PC-3 (cell line): ENCODE measurements at regions not wholly inside any gene's neighbourhood (a gene's known extent, or its start where the extent isn't known, plus 50 kb on each side); places are given as distances from the start of the nearest gene placed in this dataset.

Source experiments
- EZH2 ChIP-seq: fragments of 300-600 bp; sonication (generic); IDR thresholded peaks from one replicate; pipeline ENCODE4 v1.6.1; 2017; ENCODE audit warnings: antibody characterized with exemption, mild to moderate bottlenecking, low read length; ENCODE audit not compliant: unreplicated experiment
- EZH2phosphoT487 ChIP-seq: fragments of 300-600 bp; sonication (generic); IDR thresholded peaks from 2 replicates; pipeline ENCODE4 v1.6.1; 2018; ENCODE audit warnings: mild to moderate bottlenecking, antibody characterized with exemption, low read length, borderline replicate concordance
- TF ChIP-seq, protein P1 (sequence below): fragments of 300-600 bp; sonication (generic); conservative IDR thresholded peaks from 2 replicates; pipeline ENCODE4 v1.5.1; 2017; ENCODE audit warnings: antibody characterized with exemption, low read depth, mild to moderate bottlenecking, low read length

DNA sequence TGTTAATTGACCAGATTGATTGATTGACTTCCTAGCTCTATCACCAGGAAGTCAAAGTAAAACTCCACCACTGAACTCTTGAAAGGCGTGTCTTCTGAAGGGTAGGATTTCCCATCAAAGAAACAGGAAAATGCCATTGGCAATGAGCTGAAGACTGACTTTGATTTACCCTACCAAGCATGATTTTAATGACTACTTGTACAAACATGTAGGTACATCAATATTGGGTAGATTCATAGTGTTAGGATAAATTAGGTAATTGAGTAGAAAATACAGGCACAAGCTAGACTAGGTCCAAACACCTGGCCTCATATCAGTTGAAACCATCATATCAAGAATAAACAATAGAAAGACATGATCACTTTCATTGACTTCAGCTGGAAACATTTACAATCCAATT, 53.2 kb upstream of the ATXN3L start:
- TF ChIP-seq EZH2 (no peak), EZH2phosphoT487 (no peak)
- TF ChIP-seq, protein P1, sequence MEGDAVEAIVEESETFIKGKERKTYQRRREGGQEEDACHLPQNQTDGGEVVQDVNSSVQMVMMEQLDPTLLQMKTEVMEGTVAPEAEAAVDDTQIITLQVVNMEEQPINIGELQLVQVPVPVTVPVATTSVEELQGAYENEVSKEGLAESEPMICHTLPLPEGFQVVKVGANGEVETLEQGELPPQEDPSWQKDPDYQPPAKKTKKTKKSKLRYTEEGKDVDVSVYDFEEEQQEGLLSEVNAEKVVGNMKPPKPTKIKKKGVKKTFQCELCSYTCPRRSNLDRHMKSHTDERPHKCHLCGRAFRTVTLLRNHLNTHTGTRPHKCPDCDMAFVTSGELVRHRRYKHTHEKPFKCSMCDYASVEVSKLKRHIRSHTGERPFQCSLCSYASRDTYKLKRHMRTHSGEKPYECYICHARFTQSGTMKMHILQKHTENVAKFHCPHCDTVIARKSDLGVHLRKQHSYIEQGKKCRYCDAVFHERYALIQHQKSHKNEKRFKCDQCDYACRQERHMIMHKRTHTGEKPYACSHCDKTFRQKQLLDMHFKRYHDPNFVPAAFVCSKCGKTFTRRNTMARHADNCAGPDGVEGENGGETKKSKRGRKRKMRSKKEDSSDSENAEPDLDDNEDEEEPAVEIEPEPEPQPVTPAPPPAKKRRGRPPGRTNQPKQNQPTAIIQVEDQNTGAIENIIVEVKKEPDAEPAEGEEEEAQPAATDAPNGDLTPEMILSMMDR, result no peak
